ENCODE measurements at regions not wholly inside any gene's neighbourhood (a gene's known extent, or its start where the extent isn't known, plus 50 kb on each side); places are given as distances from the start of the nearest gene placed in this dataset.

GRCh38 chr6:167553736-167554119 is 228.8 kb downstream of the TTLL2 start:
- POLR2A ChIA-PET: no interaction called here
- H3K4me1 ChIP-seq (ENCODE audit: control insufficient read depth, insufficient read depth, low read length): no peaks in the 10 kb centered on the region
- no peaks in the 10 kb centered on the region for H3K9me3 ChIP-seq (ENCODE audit: control insufficient read depth, insufficient read depth, low read depth, low read length)
- no peak overlapping the region for H3K27ac ChIP-seq (ENCODE audit: extremely low read depth, low read depth, low read length)
- CTCF ChIA-PET: interaction anchor here (0.6 to 1.1 kb wide), 2 partner anchors 10 to 300 kb away, joined by 3 to 4 read pairs; no protein-coding TSS in a partner anchor
- no peaks in the 10 kb centered on the region for H3K36me3 ChIP-seq (ENCODE audit: control insufficient read depth in 2 of 2, insufficient read depth in 1 of 2, low read length in 2 of 2)
- TF ChIP-seq ZNF391 (tag by site-specific recombination; IDR thresholded peaks at IDR 0.05; ENCODE audit: borderline replicate concordance, low read depth) (no peak), ZNF16 (tag by site-specific recombination; IDR thresholded peaks at IDR 0.05; ENCODE audit: low read depth) (no peak), REPIN1 (tag by site-specific recombination; IDR thresholded peaks at IDR 0.05; ENCODE audit: low read depth) (no peak)
- TF ChIP-seq, protein P1, sequence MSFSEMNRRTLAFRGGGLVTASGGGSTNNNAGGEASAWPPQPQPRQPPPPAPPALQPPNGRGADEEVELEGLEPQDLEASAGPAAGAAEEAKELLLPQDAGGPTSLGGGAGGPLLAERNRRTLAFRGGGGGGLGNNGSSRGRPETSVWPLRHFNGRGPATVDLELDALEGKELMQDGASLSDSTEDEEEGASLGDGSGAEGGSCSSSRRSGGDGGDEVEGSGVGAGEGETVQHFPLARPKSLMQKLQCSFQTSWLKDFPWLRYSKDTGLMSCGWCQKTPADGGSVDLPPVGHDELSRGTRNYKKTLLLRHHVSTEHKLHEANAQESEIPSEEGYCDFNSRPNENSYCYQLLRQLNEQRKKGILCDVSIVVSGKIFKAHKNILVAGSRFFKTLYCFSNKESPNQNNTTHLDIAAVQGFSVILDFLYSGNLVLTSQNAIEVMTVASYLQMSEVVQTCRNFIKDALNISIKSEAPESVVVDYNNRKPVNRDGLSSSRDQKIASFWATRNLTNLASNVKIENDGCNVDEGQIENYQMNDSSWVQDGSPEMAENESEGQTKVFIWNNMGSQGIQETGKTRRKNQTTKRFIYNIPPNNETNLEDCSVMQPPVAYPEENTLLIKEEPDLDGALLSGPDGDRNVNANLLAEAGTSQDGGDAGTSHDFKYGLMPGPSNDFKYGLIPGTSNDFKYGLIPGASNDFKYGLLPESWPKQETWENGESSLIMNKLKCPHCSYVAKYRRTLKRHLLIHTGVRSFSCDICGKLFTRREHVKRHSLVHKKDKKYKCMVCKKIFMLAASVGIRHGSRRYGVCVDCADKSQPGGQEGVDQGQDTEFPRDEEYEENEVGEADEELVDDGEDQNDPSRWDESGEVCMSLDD (tag by site-specific recombination; IDR thresholded peaks at IDR 0.05): no peak
- no peak overlapping the region for H3K4me3 ChIP-seq (ENCODE audit: low read depth, low read length)

DNA sequence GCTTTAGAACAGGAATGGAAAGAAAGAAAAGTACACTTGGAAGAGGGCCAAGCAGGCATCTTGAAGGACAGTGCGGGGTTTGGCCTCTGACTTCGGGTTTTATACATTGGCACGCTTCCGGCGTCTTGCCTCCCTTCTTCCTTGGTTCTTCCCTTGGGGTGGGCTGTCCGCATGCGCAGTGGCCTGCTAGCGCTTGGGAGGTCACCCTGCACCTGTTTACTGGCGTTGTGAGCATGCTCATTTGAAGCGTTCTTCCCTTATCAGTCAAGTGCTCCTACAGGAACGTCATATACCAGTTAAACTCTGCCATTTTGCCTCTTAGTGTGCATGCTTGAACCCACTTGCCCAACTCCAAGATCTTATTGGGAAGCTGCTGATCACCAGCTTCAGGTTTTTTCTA is 230.0 kb downstream of the TTLL2 start:
- Histone ChIP-seq H3K9me3 (ENCODE audit: control insufficient read depth, insufficient read depth, low read depth, low read length) (no peaks in the 10 kb centered on the region), H3K4me1 (ENCODE audit: control insufficient read depth, insufficient read depth, low read length) (no peaks in the 10 kb centered on the region), H3K36me3 (ENCODE audit: control insufficient read depth in 2 of 2, insufficient read depth in 1 of 2, low read length in 2 of 2) (no peaks in the 10 kb centered on the region), H3K27ac (ENCODE audit: extremely low read depth, low read depth, low read length) (no peak overlapping the region), H3K4me3 (ENCODE audit: low read depth, low read length) (no peak overlapping the region)
- POLR2A ChIA-PET: no interaction called here
- no peak for TF ChIP-seq ZBTB8A (tag by site-specific recombination; IDR thresholded peaks at IDR 0.05)
- no peak for TF ChIP-seq ZNF354C (tag by site-specific recombination; IDR thresholded peaks at IDR 0.05; ENCODE audit: borderline replicate concordance, low read depth)
- no peak for TF ChIP-seq ZNF132 (tag by site-specific recombination; IDR thresholded peaks at IDR 0.05; ENCODE audit: borderline replicate concordance)
- no peak for TF ChIP-seq YY2 (tag by site-specific recombination; IDR thresholded peaks at IDR 0.05)
- TF ChIP-seq, protein P2, sequence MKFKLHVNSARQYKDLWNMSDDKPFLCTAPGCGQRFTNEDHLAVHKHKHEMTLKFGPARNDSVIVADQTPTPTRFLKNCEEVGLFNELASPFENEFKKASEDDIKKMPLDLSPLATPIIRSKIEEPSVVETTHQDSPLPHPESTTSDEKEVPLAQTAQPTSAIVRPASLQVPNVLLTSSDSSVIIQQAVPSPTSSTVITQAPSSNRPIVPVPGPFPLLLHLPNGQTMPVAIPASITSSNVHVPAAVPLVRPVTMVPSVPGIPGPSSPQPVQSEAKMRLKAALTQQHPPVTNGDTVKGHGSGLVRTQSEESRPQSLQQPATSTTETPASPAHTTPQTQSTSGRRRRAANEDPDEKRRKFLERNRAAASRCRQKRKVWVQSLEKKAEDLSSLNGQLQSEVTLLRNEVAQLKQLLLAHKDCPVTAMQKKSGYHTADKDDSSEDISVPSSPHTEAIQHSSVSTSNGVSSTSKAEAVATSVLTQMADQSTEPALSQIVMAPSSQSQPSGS (tag by site-specific recombination; IDR thresholded peaks at IDR 0.05; ENCODE audit: low read depth): no peak
- TF ChIP-seq ZNF596 (tag by site-specific recombination; IDR thresholded peaks at IDR 0.05): no peak
- no peak for TF ChIP-seq ZNF114 (tag by site-specific recombination; IDR thresholded peaks at IDR 0.05)
- no peak for TF ChIP-seq ZBTB6 (tag by site-specific recombination; IDR thresholded peaks at IDR 0.05)
- no peak for TF ChIP-seq ZNF473 (tag by site-specific recombination; IDR thresholded peaks at IDR 0.05)
- CTCF ChIA-PET: no interaction called here

DNA sequence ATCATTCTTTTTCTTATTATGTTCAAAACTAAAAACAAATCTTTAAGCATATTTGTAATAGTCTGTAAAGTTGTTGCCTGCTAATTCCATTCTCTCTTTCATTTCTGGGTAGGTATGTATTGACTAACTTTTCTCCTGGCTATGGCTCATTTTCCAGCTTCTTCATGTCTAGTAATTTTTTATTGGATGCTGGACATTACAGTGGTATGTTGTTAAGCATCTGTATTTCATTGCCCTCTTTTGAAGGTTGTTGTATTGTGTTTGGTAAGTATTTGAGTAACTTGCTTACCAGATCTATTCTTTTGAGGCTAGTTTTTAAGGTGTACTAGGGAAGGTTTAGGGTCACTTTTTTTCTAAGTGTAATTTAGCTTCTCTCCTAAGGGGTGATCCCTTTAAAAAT is 230.9 kb downstream of the TTLL2 start:
- Histone ChIP-seq H3K36me3 (ENCODE audit: control insufficient read depth in 2 of 2, insufficient read depth in 1 of 2, low read length in 2 of 2) (no peaks in the 10 kb centered on the region), H3K27ac (ENCODE audit: extremely low read depth, low read depth, low read length) (no peak overlapping the region), H3K4me1 (ENCODE audit: control insufficient read depth, insufficient read depth, low read length) (no peaks in the 10 kb centered on the region), H3K4me3 (ENCODE audit: low read depth, low read length) (no peak overlapping the region), H3K9me3 (ENCODE audit: control insufficient read depth, insufficient read depth, low read depth, low read length) (no peaks in the 10 kb centered on the region)
- POLR2A ChIA-PET: no interaction called here
- peak; percentile 79 for TF ChIP-seq SETDB1 (IDR thresholded peaks at IDR 0.05; ENCODE audit: insufficient read length, low read length)
- no peak for TF ChIP-seq ZNF175 (tag by site-specific recombination; IDR thresholded peaks at IDR 0.05)
- TF ChIP-seq ZNF138 (tag by site-specific recombination; IDR thresholded peaks at IDR 0.05; ENCODE audit: borderline replicate concordance): no peak
- TF ChIP-seq ZNF26 (tag by site-specific recombination; IDR thresholded peaks at IDR 0.05): peak; percentile 97
- CTCF ChIA-PET: interaction anchor here (1.0 kb wide), 1 partner anchor 70 kb away, joined by 3 read pairs; no protein-coding TSS in a partner anchor

Data from HEK293 (cell line).